ENCODE measurements at regions not wholly inside any gene's neighbourhood (a gene's known extent, or its start where the extent isn't known, plus 50 kb on each side); places are given as distances from the start of the nearest gene placed in this dataset.

GRCh38 chr1:90402893-90403849 lies 313.9 kb downstream of the BARHL2 start:
- DNase-seq, result peak; percentile 97

- DNase-seq, result no peak
Observed at GRCh38 chr1:90400131-90400530, 317.0 kb downstream of the BARHL2 start.

- no peak for DNase-seq
Observed at GRCh38 chr1:90396917-90397316, 320.2 kb downstream of the BARHL2 start.

- no peak for DNase-seq
Observed at GRCh38 chr1:90394247-90394646, 322.9 kb downstream of the BARHL2 start.

- peak; percentile 21 for DNase-seq
Observed at GRCh38 chr1:90393025-90393424, 324.1 kb downstream of the BARHL2 start.

- DNase-seq, result peak; percentile 13
Observed at GRCh38 chr1:90391126-90391525, 326.0 kb downstream of the BARHL2 start.

- DNase-seq, result peak; percentile 19
Observed at GRCh38 chr1:90387805-90388204, 329.3 kb downstream of the BARHL2 start.

- DNase-seq, result peak; percentile 61
Observed at GRCh38 chr1:90386899-90387720, 330.0 kb downstream of the BARHL2 start.

- no peak for DNase-seq
Observed at GRCh38 chr1:90384193-90384592, 332.9 kb downstream of the BARHL2 start.

GRCh38 chr1:90382161-90382560 lies 334.9 kb downstream of the BARHL2 start:
- no peak for DNase-seq

GRCh38 chr1:90381598-90381997 lies 335.5 kb downstream of the BARHL2 start:
- DNase-seq, result no peak

- no peak for DNase-seq
Observed at GRCh38 chr1:90371448-90371813, 345.7 kb downstream of the BARHL2 start.

GRCh38 chr1:90370686-90371447 lies 346.2 kb downstream of the BARHL2 start:
- DNase-seq, result peak; percentile 41

GRCh38 chr1:90362163-90362562 lies 354.9 kb downstream of the BARHL2 start:
- no peak for DNase-seq

- DNase-seq, result no peak
Observed at GRCh38 chr1:90361026-90361425, 356.1 kb downstream of the BARHL2 start.

- no peak for DNase-seq
Observed at GRCh38 chr1:90359994-90360393, 357.1 kb downstream of the BARHL2 start.

- DNase-seq, result no peak
Observed at GRCh38 chr1:90358448-90358847, 358.7 kb downstream of the BARHL2 start.

- no peak for DNase-seq
Observed at GRCh38 chr1:90357995-90358394, 359.1 kb downstream of the BARHL2 start.

- no peak for DNase-seq
Observed at GRCh38 chr1:90356991-90357390, 360.1 kb downstream of the BARHL2 start.

- DNase-seq, result no peak
Observed at GRCh38 chr1:90356101-90356500, 361.0 kb downstream of the BARHL2 start.

- DNase-seq, result no peak
Observed at GRCh38 chr1:90354704-90355103, 359.8 kb downstream of the ZNF326 start.

- DNase-seq, result no peak
Observed at GRCh38 chr1:90351019-90351418, 356.1 kb downstream of the ZNF326 start.

- no peak for DNase-seq
Observed at GRCh38 chr1:90349510-90349909, 354.6 kb downstream of the ZNF326 start.

Measured in fibroblast of skin of abdomen (primary cell).